ENCODE measurements at regions not wholly inside any gene's neighbourhood (a gene's known extent, or its start where the extent isn't known, plus 50 kb on each side); places are given as distances from the start of the nearest gene placed in this dataset.

DNA sequence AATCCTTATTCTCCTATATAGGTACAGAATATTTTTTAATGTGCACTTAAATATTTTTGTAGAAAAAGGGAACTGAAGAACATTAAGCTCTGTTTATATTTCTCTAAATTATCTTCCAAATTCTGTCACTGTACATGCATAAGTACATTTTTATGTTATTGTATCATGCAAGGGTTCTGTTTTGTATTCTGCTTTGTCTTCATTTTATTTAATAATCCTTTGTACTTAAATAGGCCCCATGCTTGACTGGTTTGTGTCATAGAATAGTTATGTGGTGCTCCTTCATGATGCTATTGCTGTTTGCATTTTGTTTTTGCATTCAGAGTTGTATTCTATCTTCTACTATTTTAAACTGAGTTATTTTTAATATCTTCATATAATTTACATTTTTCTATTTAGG lies 111.9 kb upstream of the EDNRA start:
- no peak for DNase-seq

DNA sequence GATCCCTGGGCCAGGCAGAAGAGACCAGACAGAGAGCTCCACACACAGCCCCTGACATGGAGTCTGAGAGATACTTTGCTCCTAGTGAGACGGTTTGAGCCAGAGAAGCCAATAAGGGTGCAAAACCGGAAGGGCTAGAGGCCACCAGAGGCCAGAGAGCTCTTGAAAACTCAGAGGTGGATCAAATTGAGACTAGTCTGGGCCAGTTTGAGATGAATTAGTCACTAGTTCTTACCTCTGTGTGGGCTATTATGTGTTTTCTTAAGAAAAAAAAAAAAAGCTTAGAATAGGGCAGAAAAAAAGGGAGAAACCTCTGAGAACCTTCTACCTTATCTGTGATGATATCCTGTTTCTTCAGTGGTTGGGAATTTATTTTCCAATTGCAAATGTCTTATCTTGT lies 110.4 kb upstream of the EDNRA start:
- no peak for DNase-seq

DNA sequence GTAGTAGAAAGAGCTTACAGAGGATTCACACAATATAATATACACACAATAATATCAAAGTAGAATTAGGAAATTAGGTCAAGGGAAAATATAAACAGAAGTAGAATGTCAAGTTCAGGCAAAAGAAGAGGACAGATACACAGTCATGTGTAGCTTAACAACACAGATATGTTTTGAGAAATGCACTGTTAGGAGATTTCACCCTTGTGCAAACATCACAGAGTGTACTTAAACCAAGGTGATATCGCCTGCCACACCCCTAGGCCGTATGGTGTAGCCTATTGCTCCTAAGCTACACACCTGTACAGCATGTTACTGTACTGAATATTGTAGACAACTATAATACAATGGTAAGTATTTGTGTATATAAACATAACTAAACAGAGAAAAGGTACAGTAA lies 110.0 kb upstream of the EDNRA start:
- no peak for DNase-seq

DNA sequence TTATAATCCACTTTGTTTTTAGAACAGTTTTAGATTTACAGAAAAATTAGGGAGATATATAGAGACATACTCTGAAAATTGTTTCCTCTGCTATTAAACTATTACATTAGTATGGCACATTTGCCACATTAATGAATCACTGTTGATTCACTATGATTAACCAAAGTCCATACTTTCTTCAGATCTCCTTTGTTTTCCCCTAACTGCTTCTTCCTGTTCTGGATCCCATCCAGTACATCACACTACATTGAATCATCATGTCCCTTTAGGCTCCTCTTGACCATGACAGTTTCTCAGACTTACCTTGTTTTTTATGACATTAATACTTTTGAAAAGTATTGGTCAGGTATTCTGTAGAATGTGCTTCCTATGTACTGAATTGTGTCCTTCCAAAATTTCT lies 109.2 kb upstream of the EDNRA start:
- DNase-seq: no peak

DNA sequence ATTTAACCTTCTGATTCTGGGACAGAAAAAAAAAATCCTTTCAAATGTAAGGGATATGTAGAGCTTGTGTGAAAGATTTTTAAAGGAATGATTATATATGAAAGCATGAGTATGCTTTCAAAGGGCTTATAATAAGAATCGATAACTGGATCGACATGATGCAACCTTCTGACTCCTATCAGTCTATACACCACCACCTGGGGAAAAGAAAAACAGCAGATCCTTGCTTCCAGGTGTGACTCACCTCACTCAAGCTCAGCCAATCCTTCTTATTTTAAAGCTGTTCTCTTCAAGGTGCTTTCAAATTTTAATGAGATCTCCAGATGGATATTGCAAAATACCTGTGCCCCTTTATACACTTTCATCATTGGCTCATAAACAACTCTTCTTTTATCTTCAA lies 102.1 kb upstream of the EDNRA start:
- DNase-seq: no peak

DNA sequence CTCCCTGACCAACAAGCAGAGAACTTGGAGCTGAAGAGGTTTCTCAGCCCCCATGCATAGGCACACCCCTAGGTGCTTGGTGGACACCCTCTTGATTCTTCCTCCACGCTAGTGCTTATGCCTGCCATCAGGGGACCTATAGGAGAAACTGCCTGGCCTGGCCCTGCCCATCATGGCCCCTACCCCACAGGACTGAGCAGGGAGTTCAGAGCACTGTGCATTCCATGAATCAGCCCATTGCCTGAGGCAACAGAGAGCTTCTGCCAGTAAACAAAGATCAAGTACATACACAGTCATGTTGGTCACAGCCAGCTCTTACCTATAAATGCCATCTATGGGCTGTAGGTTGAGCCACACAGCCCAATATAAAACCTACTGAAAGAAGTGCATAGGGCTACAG lies 99.1 kb upstream of the EDNRA start:
- DNase-seq: no peak

DNA sequence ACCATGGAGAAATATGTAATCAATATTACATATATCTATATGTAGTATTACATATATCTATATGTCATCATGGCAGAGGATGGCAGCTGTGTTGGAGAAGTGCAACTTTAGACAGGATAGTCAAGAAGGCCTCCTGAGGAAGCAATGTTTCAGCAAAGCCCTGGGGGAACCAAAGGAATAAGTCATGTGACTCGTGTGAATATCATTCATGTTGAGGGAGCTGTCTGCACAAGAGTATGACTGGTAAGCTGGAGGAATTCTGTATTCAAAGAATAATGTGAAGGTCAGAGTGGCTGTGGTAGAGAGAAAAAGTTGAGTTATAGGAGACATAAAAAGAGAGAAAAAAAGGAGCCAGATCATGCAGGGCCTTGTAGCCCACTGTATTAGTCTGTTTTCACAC lies 92.9 kb upstream of the EDNRA start:
- no peak for DNase-seq

DNA sequence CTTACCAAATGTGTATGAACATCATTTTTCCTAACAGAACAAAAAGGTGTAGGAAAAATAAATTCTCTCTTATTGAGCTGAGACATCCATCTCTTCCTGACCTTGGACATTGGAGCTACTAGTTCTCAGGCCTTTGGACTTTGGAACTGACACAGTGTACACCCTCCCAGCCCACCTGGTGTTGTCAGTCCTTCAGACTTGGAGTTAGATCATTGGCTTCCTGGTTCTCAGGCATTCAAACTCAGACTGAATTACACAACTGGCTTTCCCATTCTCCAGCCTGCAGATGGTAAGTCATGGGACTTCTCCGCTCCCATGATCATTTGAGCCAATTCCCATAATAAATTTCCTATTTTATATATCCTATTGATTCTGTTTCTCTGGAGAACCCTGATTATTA lies 84.8 kb upstream of the EDNRA start:
- no peak for DNase-seq

DNA sequence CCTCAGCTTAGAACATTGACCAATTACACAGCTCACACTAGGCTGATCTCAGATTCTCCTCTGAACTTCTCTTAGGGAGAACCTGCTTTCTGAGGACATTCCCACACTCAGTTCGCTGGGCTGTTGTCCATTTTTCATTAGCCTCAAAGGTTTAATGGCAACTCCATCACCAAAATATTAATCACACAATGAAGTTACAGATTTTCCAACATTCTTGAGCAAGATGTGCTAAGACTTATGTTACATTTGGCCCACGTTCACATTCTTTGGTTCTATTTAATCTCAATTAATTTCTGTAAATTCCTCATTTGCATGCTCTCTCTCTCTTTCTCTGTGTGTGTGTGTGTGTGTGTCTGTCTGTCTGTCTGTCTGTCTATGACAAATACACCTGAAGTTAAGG lies 82.3 kb upstream of the EDNRA start:
- DNase-seq: no peak

DNA sequence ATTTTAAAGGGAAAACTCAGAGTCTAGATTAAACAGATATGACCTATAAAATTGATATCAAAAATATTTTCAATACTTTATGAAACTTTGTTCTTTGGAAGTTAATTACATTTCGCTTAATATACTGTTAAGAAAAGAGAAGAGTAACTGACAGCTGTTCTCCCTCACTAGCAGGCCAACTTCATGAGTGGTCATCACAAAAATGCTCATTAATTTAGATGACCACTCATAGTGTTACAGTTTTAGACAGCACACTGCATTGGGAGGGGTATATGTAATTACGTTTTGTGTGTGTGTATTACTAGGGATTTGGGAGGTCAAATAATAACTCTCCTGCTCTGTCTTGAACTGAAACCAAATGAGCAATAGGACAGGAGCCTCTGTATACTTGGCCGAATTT lies 80.2 kb upstream of the EDNRA start:
- no peak for DNase-seq

DNA sequence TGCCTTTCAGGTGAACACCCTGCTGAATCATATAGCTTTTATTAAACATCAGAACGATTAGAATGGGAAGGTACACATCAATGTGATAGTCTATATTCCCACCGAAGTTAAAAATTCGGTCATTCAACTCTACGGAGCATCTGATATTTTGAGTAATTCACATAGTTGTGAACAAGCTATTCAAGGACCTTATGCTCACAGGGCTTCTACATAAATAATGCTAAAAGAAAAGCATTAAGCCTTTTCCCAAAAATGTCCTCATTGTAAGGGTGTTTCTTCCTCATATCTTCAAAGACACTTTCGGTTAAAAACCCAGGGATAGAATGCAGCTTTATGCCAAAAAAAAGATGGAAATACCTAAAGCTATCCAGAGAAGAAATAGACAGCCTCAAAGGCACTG lies 79.7 kb upstream of the EDNRA start:
- DNase-seq: no peak

DNA sequence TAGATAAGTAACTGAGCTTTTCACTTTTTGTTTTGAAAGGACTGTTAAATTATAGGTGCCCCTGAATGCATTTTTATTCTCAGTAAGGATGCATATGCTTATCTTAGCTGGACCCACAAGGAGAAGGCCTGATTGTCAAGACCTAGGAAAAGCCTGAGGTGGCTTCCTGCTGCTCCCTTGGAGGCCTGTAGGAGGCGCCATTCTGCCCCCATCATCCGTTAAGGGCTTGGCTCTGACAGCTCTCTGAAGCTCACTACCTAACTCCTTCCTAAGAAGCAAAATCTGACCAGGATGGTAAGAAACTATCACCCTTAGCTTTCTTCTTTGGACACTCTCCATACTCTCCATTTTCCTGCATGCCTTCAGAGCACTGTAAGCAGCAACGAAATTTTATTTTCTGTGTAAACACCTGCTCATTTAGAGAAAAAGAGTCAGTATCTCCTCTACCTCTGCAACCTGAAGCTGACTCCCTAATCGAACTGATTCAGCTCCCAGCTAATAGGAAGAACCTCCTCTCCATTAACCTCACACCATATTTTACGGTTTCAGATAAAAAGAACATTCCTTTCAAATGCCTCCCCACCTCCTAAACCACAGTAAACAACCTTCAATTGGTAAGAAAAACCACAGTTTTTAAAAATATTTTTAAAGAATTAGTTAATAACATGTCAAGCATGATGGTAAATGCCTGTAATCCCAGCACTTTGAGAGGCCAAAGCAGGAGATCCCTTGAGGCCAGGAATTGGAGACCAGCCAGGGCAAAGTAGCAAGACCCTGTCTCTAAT lies 73.4 kb upstream of the EDNRA start:
- DNase-seq: no peak

DNA sequence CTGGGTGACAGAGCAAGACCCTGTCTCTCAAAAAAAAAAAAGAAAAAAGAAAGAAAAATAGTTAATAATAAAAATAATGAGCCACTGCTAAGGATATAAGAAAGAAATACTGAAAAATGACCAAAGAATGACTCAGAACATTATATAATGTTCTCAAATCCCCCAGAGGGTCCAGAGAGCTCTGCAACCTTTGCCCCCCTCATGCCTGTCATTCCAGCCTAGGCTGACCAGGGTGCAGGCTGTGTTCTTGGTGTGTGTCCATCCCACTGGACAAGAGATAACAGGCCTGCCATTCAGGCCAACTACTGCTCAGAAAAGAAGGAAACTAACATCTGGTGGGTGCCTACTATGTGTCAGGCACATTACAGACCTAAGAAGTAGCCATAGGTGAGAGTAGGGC lies 72.7 kb upstream of the EDNRA start:
- no peak for DNase-seq

DNA sequence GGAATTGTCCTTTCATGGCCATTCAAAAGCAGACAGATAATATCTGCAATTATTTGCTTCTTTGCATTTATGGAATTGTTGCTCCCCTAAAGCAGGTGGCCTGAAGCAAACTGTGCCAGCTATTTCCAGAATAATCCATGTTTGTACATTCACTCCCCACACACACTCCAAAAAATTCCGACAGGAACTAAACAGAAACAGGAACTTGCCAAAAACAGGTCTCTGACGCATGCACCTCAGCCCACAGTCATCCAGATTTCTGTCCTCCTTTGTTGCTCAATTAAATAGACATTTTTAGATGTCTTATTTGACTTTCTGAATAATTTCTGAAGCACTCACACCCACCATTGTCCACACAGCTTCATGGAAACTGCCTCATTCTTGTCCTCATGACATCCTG lies 71.5 kb upstream of the EDNRA start:
- no peak for DNase-seq

DNA sequence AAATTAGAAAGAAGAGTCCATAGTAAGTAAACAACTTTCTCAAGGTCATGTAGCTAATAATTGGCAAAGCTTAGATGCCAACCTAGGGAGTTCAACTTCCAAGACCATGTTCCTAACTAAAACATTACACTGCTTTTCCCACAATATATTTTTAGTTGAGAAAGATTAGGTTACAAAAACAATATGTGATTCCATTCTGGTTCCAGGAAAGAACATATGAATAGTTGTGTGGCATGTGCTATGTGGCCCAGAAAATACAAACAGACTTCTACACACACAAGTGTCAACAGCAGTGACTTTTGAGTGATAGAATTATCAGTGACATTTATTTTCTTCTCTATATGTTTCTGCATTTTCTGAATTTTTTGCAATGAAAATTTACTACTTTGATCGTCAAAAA lies 62.7 kb upstream of the EDNRA start:
- no peak for DNase-seq

DNA sequence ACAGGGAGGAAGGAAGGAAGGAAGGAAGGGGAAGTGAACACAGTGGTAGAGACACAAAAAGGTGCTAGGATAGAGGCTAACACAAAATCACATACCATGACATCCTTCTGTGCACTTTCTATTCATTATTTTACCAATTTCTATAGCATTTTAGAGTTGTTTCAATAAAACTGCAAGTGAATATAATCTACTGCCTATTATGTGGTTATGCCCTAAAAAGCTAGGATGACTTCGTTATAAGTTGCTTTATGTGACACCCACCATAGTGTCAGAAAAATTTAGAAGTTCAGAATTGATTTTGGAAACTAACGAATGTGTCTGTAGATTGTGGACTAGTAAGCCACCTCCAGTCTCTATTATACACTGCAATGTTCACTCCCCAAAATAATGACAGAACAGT lies 59.4 kb upstream of the EDNRA start:
- no peak for DNase-seq

DNA sequence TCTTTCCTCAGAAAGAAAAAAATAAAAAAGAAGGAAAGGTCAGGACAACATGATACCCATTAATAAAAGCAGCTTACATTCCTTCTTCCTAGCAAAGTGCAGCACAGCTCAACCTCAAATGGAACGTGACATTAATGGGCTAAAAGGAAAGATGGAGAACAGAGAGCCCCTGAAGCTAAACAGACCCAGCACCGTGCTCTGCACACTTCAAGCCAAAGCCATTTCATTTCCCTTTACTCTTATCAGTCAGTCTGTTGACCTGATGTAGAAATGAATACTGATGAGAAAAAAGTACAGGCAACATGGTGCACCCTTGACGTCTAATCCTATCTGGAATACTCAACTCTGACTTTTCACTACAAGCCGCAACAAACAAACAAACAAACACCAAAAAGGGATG lies 57.7 kb upstream of the EDNRA start:
- no peak for DNase-seq

DNA sequence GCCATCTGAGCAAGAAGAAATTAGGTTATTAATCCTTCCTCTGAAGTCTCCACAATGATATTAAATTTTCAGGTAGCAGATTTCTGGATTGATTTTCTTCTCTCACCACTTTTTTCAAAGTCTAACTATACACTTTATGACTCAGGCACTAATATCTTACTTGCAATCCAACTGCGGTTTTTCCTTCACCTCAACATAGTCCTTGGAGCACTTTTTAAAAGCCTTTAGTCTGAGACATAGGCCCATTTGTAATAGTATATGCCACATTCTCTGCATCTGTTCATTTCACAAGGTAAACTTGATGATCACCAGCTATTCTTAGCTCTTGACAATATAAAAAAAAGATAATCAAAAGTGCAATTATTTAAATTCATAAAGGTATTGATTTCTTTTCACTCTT lies 55.9 kb upstream of the EDNRA start:
- DNase-seq: no peak

DNA sequence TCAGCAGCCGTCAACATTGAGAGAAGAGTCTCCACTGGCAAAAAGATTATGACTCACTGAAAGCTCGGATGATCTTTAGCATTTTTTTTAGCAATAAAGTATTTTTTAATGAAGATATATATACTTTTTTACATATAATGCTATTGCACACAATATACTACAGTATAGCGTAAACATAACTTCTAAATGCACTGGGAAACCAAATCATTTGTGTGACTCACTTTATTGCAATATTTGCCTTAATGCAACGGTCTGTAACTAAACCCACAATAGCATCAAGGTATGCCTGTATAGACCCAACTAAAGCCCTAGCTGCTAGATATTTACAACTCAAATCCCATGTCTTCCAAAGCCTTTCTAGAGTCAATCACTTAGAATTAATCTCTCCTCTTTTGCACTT lies 52.3 kb upstream of the EDNRA start:
- no peak for DNase-seq

DNA sequence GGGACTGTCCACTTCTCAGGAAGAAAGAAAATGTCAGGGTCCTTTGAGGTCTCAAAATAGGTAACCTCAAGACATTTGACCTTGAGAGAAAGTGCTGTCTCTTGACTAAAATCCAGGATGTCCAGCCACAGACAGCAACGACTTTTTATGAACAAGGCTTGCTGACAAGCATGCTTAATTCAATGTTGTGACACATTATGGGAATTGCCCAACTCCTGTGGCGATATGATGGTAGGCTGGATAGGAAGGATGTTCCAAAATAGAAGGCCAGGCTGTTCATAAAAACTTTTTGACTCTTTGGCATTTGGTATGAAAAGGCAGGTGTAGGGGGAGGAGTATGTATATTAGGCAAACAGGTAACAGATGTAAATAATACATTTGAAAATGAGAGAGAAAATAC lies 50.8 kb upstream of the EDNRA start:
- no peak for DNase-seq
